Naive thymus-derived CD4-positive, alpha-beta T cell (primary cell): ENCODE measurements at regions not wholly inside any gene's neighbourhood (a gene's known extent, or its start where the extent isn't known, plus 50 kb on each side); places are given as distances from the start of the nearest gene placed in this dataset.

Source experiments
- ATAC-seq: fragments of 150-1000 bp; cut with Tn5 transposase; 2 replicates; pipeline ENCODE4 v1.10.0; 2021; ENCODE audit warnings: mild to moderate bottlenecking, moderate library complexity
- CTCF ChIA-PET: fragments of 350-600 bp; sonication (Branson Sonifier 250); formaldehyde crosslinking; loops from one replicate; lab custom pipeline; 2021; ENCODE audit warnings: antibody characterized with exemption; lab: Charles Lee
- POLR2A ChIA-PET: fragments of 350-600 bp; sonication (Branson Sonifier 250); formaldehyde crosslinking; loops from one replicate; lab custom pipeline; 2021; ENCODE audit warnings: antibody characterized with exemption, inconsistent platforms; lab: Charles Lee
- DNase-seq, 9 donors: peaks; one replicate each; pipeline versions ENCODE4 v3.0.0 to v3.0.0-alpha.2; 2020 to 2022; ENCODE audit warnings: mixed read lengths in 1 of 9
- H3K27ac ChIP-seq: one replicate; pipeline ENCODE4 v1.7.0; 2013; ENCODE audit warnings: mild to moderate bottlenecking, low read depth, low read length, moderate library complexity
- H3K27me3 ChIP-seq, 2 donors: one replicate each; pipeline ENCODE4 v1.7.0; 2013; ENCODE audit warnings: low read length in 2 of 2, mild to moderate bottlenecking in 2 of 2, moderate library complexity in 2 of 2; ENCODE audit not compliant: control insufficient read depth in 2 of 2, insufficient read depth in 2 of 2
- H3K36me3 ChIP-seq, 3 experiments: 1 replicate in 2 of 3; 2 replicates in 1 of 3; pipeline ENCODE4 v1.7.0; 2013; ENCODE audit warnings: low read length in 3 of 3, mild to moderate bottlenecking in 3 of 3, moderate library complexity in 1 of 3; ENCODE audit not compliant: insufficient read depth in 3 of 3, control insufficient read depth in 2 of 3
- H3K4me1 ChIP-seq, 2 donors: one replicate each; pipeline ENCODE4 v1.7.0; 2013; ENCODE audit warnings: low read length in 2 of 2, mild to moderate bottlenecking in 2 of 2, moderate library complexity in 1 of 2; ENCODE audit not compliant: control insufficient read depth in 2 of 2, insufficient read depth in 2 of 2
- H3K4me3 ChIP-seq: 2 replicates; pipeline ENCODE4 v1.7.0; 2013; ENCODE audit warnings: mild to moderate bottlenecking, low read length
- H3K9me3 ChIP-seq, 3 experiments: 1 replicate in 2 of 3; 2 replicates in 1 of 3; pipeline ENCODE4 v1.7.0; 2013; ENCODE audit warnings: low read length in 3 of 3; ENCODE audit not compliant: control insufficient read depth in 2 of 3
- H3K27ac Mint-ChIP-seq, 9 donors: one replicate each; pipeline ENCODE4 v1.8.0; 2020 to 2022; ENCODE audit warnings: mixed read lengths in 9 of 9, mild to moderate bottlenecking in 8 of 9, moderate library complexity in 5 of 9, inconsistent platforms in 2 of 9
- H3K27me3 Mint-ChIP-seq, 5 donors: one replicate each; pipeline ENCODE4 v1.8.0; 2021 to 2022; ENCODE audit warnings: mixed read lengths in 5 of 5, mild to moderate bottlenecking in 1 of 5
- H3K36me3 Mint-ChIP-seq, 5 donors: one replicate each; pipeline ENCODE4 v1.8.0; 2020 to 2022; ENCODE audit warnings: mixed read lengths in 5 of 5, mild to moderate bottlenecking in 3 of 5, inconsistent platforms in 1 of 5
- H3K4me1 Mint-ChIP-seq, 7 donors: one replicate each; pipeline ENCODE4 v1.8.0; 2020 to 2022; ENCODE audit warnings: mixed read lengths in 7 of 7, mild to moderate bottlenecking in 3 of 7, inconsistent platforms in 1 of 7
- H3K4me3 Mint-ChIP-seq, 10 donors: one replicate each; pipeline ENCODE4 v1.8.0; 2020 to 2022; ENCODE audit warnings: mild to moderate bottlenecking in 10 of 10, mixed read lengths in 10 of 10, moderate library complexity in 6 of 10, inconsistent platforms in 2 of 10
- H3K9me3 Mint-ChIP-seq, 11 donors: one replicate each; pipeline ENCODE4 v1.8.0; 2020 to 2022; ENCODE audit warnings: mixed read lengths in 11 of 11, mild to moderate bottlenecking in 4 of 11, inconsistent platforms in 1 of 11, moderate library complexity in 1 of 11
- intact Hi-C, 2 donors: fragments of 100-400 bp; cut with micrococcal nuclease; formaldehyde crosslinking; loops; one replicate each; pipeline ENCODE4 v1.15.1; 2023

DNA sequence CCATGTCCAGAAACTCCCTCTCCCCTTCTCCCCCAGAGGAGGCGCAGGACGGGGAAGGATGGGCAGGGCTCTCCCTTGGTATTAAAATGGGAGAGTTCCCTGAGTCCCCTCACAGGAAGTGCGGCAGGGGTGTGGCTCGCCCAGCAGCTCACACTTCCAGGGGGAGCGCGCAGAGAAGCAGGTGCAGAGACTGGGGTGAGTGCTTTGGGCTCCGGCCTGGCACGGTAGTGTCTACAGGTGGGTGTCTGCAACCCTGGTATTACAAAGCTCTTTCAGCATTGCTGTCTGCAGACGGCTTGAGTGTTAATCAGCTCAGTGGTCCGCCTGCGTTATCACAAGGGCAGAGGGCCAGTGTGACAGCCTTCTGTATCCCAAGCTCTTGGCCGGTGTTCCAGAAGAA lies 114.9 kb upstream of the FBXL7 start:
- Mint-ChIP-seq H3K27me3 (peaks cover 0 to 7% (median 0%) of the 10 kb centered on the region in 5 donors), H3K4me1 (no peaks in the 10 kb centered on the region), H3K9me3 (peaks cover 0 to 22% (median 6%) of the 10 kb centered on the region in 11 donors), H3K27ac (no peak overlapping the region), H3K36me3 (peaks cover 0 to 6% (median 0%) of the 10 kb centered on the region in 5 donors), H3K4me3 (no peak overlapping the region)
- Histone ChIP-seq H3K4me1 (no peaks in the 10 kb centered on the region), H3K27ac (no peak overlapping the region), H3K9me3 (no peaks in the 10 kb centered on the region), H3K36me3 (no peaks in the 10 kb centered on the region), H3K4me3 (no peak overlapping the region), H3K27me3 (no peaks in the 10 kb centered on the region)
- no peak for ATAC-seq
- intact Hi-C loops: no loop called here
- CTCF ChIA-PET: no interaction called here
- POLR2A ChIA-PET: no interaction called here
- DNase-seq: no peak

DNA sequence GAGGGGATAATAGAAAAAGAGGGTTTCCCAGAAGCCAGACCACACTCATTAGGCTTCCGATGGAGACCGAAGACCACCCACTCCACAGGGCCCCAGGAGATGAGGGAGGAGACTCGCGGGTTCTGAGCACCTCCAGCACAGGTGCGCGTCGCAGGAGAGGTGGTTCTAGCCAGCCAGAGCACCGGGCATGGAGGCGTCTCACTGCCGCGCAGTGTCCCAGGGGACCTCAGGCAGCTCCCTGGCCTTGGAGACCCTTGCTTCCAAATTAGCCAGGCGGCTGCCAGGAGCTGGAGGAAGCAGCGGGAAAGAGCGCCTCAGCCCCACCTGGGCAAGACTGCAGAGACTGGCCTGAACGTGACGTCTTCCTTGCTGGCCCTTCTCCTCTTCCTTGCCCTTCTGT lies 115.4 kb upstream of the FBXL7 start:
- H3K4me3 Mint-ChIP-seq: no peak overlapping the region
- DNase-seq (no peak), ATAC-seq (no peak)
- H3K36me3 Mint-ChIP-seq: peaks cover 0 to 6% (median 0%) of the 10 kb centered on the region in 5 donors
- peaks cover 0 to 23% (median 6%) of the 10 kb centered on the region in 11 donors for H3K9me3 Mint-ChIP-seq
- peaks cover 0 to 7% (median 0%) of the 10 kb centered on the region in 5 donors for H3K27me3 Mint-ChIP-seq
- ChIA-PET POLR2A (no interaction called here), CTCF (no interaction called here)
- Histone ChIP-seq H3K4me1 (no peaks in the 10 kb centered on the region), H3K9me3 (no peaks in the 10 kb centered on the region), H3K36me3 (no peaks in the 10 kb centered on the region), H3K4me3 (no peak overlapping the region), H3K27ac (no peak overlapping the region), H3K27me3 (no peaks in the 10 kb centered on the region)
- no peaks in the 10 kb centered on the region for H3K4me1 Mint-ChIP-seq
- intact Hi-C loops: no loop called here
- H3K27ac Mint-ChIP-seq: no peak overlapping the region

DNA sequence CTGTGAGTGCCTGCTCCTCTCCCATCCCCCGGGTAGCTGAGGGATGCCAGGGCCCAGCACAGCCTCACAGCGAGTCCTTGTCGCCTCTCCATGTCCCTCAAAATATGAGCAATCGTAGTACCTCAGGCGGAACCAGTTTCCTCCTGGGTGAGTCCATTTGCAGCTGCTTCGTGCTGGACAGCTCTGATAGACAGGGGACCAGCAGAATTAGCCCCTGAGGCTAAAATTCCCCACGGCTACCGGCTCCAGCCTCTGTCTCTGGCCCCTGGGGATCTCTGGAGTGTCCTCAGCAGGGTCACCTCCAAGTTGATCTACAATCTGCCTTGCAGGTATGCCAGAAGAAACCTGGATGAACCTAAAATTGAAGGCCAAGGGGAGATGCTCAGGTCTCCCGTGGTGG lies 115.8 kb upstream of the FBXL7 start:
- Mint-ChIP-seq H3K27me3 (peaks cover 0 to 7% (median 0%) of the 10 kb centered on the region in 5 donors), H3K27ac (no peak overlapping the region), H3K4me1 (no peaks in the 10 kb centered on the region), H3K4me3 (no peak overlapping the region), H3K36me3 (peaks cover 0 to 6% (median 0%) of the 10 kb centered on the region in 5 donors), H3K9me3 (peaks cover 0 to 24% (median 6%) of the 10 kb centered on the region in 11 donors)
- no peaks in the 10 kb centered on the region for H3K27me3 ChIP-seq
- CTCF ChIA-PET: no interaction called here
- POLR2A ChIA-PET: no interaction called here
- H3K9me3 ChIP-seq: no peaks in the 10 kb centered on the region
- intact Hi-C loops: no loop called here
- H3K4me3 ChIP-seq: no peak overlapping the region
- ATAC-seq: no peak
- H3K27ac ChIP-seq: no peak overlapping the region
- DNase-seq: no peak
- H3K36me3 ChIP-seq: no peaks in the 10 kb centered on the region
- no peaks in the 10 kb centered on the region for H3K4me1 ChIP-seq

DNA sequence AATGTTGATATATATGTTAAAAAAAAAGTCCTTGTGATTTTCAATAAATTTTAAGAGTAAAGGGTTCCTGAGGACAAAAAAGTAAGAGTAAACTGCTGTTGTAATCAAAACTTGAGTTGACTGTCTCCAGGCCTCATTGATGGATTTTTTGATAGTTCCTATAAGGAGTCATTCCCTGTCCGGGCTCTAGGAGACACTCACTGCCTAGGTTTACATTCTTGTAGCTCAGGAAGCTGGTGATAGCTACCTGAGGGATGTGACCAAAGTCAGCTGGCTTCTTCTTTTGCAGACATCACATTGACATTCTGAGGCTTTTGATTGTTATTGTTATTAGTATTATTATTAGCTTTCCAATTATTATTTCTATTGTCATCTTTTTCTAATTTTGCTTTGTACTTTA lies 116.5 kb upstream of the FBXL7 start:
- Mint-ChIP-seq H3K27ac (no peak overlapping the region), H3K9me3 (peaks cover 0 to 30% (median 5%) of the 10 kb centered on the region in 11 donors)
- no peak overlapping the region for H3K27ac ChIP-seq

DNA sequence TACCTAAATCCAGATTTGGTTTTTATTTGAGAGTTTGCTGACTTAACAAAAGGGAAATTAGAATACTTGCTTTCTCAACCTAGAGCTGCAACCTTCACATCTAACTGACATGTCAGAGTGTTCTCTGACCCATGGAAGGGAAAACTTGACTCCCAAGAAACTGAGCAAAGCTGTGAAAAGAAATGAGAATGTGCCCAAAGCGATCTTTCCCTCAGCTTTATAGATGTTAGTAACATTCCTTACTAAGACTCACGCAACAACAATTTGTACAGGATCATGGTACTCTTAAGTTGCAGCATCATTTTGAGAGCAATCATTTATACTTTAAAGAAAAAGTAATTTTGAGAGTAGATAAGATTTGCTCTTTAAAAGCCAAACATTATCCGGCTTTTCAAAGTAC lies 117.0 kb upstream of the FBXL7 start:
- no peaks in the 10 kb centered on the region for H3K9me3 ChIP-seq
- ChIA-PET POLR2A (no interaction called here), CTCF (no interaction called here)
- H3K36me3 ChIP-seq: no peaks in the 10 kb centered on the region
- no peaks in the 10 kb centered on the region for H3K4me1 ChIP-seq
- H3K27ac ChIP-seq: no peak overlapping the region
- no peak overlapping the region for H3K4me3 ChIP-seq
- Mint-ChIP-seq H3K27ac (no peak overlapping the region), H3K27me3 (peaks cover 0 to 7% (median 0%) of the 10 kb centered on the region in 5 donors), H3K36me3 (peaks cover 0 to 6% (median 0%) of the 10 kb centered on the region in 5 donors), H3K4me3 (no peak overlapping the region), H3K4me1 (no peaks in the 10 kb centered on the region), H3K9me3 (peaks cover 0 to 30% (median 6%) of the 10 kb centered on the region in 11 donors)
- no peak for DNase-seq
- intact Hi-C loops: no loop called here
- no peak for ATAC-seq
- no peaks in the 10 kb centered on the region for H3K27me3 ChIP-seq

More for the DNA sequence above, 116.5 kb upstream of the FBXL7 start:
- no peaks in the 10 kb centered on the region for H3K4me1 Mint-ChIP-seq
- POLR2A ChIA-PET: no interaction called here
- CTCF ChIA-PET: no interaction called here
- H3K27me3 Mint-ChIP-seq: peaks cover 0 to 7% (median 0%) of the 10 kb centered on the region in 5 donors
- H3K4me3 ChIP-seq: no peak overlapping the region
- H3K9me3 ChIP-seq: no peaks in the 10 kb centered on the region
- no peak for DNase-seq
- no peak overlapping the region for H3K4me3 Mint-ChIP-seq
- ATAC-seq: no peak
- intact Hi-C loops: no loop called here
- H3K36me3 Mint-ChIP-seq: peaks cover 0 to 6% (median 0%) of the 10 kb centered on the region in 5 donors
- no peaks in the 10 kb centered on the region for H3K36me3 ChIP-seq
- no peaks in the 10 kb centered on the region for H3K27me3 ChIP-seq
- no peaks in the 10 kb centered on the region for H3K4me1 ChIP-seq

DNA sequence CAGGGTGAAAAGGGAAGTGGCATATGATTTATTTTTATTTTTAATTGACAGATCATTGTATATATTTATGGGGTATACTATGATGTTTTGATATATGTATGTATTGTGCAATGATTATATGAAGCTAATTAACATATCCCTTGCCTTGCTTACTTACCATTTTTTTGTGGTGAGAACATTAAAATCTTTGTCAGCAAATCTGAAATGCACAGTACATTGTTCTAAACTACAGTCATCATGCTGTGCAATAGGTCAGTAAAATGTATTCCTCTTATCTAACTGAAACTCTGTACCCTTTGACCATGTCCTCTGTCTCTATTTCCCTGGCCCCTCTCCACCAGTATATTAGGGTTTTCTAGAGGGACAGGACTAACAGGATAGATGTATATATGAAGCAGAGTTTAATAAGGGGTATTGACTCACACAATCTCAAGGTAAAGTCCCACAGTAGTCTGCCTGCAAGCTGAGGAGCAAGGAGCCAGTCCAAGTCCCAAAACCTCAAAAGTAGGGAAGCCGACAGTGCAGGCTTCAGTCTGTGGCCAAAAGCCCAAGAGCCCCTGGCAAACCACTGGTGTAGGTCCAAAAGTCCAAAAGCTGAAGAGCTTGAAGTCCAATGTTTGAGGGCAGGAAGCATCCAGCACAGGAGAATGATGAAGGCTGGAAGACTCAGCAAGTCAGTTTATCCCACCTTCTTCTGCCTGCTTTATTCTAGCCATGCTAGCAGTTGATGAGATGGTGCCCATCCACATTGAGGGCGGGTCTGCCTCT lies 122.2 kb upstream of the FBXL7 start:
- H3K4me1 ChIP-seq: no peaks in the 10 kb centered on the region
- H3K27ac ChIP-seq: no peak overlapping the region
- ATAC-seq (no peak), DNase-seq (no peak)
- no peaks in the 10 kb centered on the region for H3K27me3 ChIP-seq
- no peaks in the 10 kb centered on the region for H3K4me1 Mint-ChIP-seq
- H3K9me3 Mint-ChIP-seq: peaks cover 0 to 20% (median 2%) of the 10 kb centered on the region in 11 donors
- no peak overlapping the region for H3K27ac Mint-ChIP-seq
- ChIA-PET POLR2A (no interaction called here), CTCF (no interaction called here)
- no peak overlapping the region for H3K4me3 Mint-ChIP-seq
- H3K9me3 ChIP-seq: no peaks in the 10 kb centered on the region
- no peak overlapping the region for H3K4me3 ChIP-seq
- H3K36me3 ChIP-seq: no peaks in the 10 kb centered on the region
- no peaks in the 10 kb centered on the region for H3K36me3 Mint-ChIP-seq
- intact Hi-C loops: no loop called here
- H3K27me3 Mint-ChIP-seq: peaks cover 0 to 8% (median 0%) of the 10 kb centered on the region in 5 donors

DNA sequence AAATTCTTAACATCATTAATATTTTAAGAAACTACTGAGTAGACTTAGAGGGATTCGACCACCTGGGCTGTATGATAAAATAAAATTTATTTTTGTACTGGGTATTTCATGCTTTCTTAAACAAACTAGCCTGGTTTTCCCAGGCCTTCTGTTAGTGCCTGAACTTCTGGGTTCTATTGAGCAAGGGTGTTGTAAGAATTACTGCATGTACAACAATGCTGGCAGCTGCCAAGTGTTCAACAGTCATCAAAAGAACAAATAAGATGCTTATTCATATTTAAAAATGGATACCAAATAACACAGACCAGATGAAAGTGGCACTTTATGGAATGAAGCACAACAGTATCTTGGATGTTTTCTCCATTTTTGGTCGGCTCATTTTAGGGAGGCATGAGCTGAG lies 123.2 kb upstream of the FBXL7 start:
- Histone ChIP-seq H3K4me1 (no peaks in the 10 kb centered on the region), H3K4me3 (no peak overlapping the region), H3K36me3 (no peaks in the 10 kb centered on the region), H3K27ac (no peak overlapping the region), H3K9me3 (no peaks in the 10 kb centered on the region), H3K27me3 (no peaks in the 10 kb centered on the region)
- Mint-ChIP-seq H3K9me3 (peaks cover 0 to 20% (median 2%) of the 10 kb centered on the region in 11 donors), H3K27me3 (peaks cover 0 to 8% (median 0%) of the 10 kb centered on the region in 5 donors), H3K27ac (no peak overlapping the region), H3K4me1 (no peaks in the 10 kb centered on the region), H3K36me3 (no peaks in the 10 kb centered on the region), H3K4me3 (no peak overlapping the region)
- intact Hi-C loops: no loop called here
- DNase-seq (no peak), ATAC-seq (no peak)
- POLR2A ChIA-PET: no interaction called here
- CTCF ChIA-PET: no interaction called here
